H9 (cell line): ENCODE measurements at regions not wholly inside any gene's neighbourhood (a gene's known extent, or its start where the extent isn't known, plus 50 kb on each side); places are given as distances from the start of the nearest gene placed in this dataset.

Experiments
- DNase-seq: peaks from one replicate; pipeline ENCODE4 v3.0.0-alpha.2; 2017
- H2AFZ ChIP-seq: one replicate; pipeline ENCODE4 v1.6.1; 2013; ENCODE audit warnings: mild to moderate bottlenecking, low read length, control low read depth, moderate library complexity
- H2AK5ac ChIP-seq: 2 replicates; pipeline ENCODE4 v1.6.1; 2013; ENCODE audit warnings: low read length, control low read depth, mixed read lengths; ENCODE audit not compliant: insufficient read length
- H2BK120ac ChIP-seq: one replicate; pipeline ENCODE4 v1.6.1; 2013; ENCODE audit warnings: low read depth, mild to moderate bottlenecking, low read length, control low read depth, inconsistent platforms; ENCODE audit not compliant: poor library complexity, severe bottlenecking
- H2BK12ac ChIP-seq: 2 replicates; pipeline ENCODE4 v1.6.1; 2013; ENCODE audit warnings: low read length, control low read depth, mixed read lengths, low read depth; ENCODE audit not compliant: insufficient read length
- H2BK15ac ChIP-seq: 2 replicates; pipeline ENCODE4 v1.6.1; 2013; ENCODE audit warnings: low read depth, low read length, control low read depth
- H2BK20ac ChIP-seq: one replicate; pipeline ENCODE4 v1.6.1; 2013; ENCODE audit warnings: low read depth, mild to moderate bottlenecking, low read length, control low read depth, inconsistent platforms; ENCODE audit not compliant: poor library complexity, severe bottlenecking
- H2BK5ac ChIP-seq: 2 replicates; pipeline ENCODE4 v1.6.1; 2013; ENCODE audit warnings: low read length, control low read depth, mixed read lengths; ENCODE audit not compliant: insufficient read length
- H3K14ac ChIP-seq: 2 replicates; pipeline ENCODE4 v1.6.1; 2013; ENCODE audit warnings: low read length, control low read depth; ENCODE audit not compliant: insufficient read depth
- H3K18ac ChIP-seq: 2 replicates; pipeline ENCODE4 v1.6.1; 2013; ENCODE audit warnings: low read depth, mild to moderate bottlenecking, mixed read lengths, low read length, control low read depth; ENCODE audit not compliant: insufficient read length
- H3K23ac ChIP-seq: 2 replicates; pipeline ENCODE4 v1.6.1; 2013; ENCODE audit warnings: low read length, control low read depth, mixed read lengths, low read depth; ENCODE audit not compliant: insufficient read length
- H3K23me2 ChIP-seq: 2 replicates; pipeline ENCODE4 v1.6.1; 2013; ENCODE audit warnings: low read depth, mild to moderate bottlenecking, mixed read lengths, low read length, control low read depth; ENCODE audit not compliant: insufficient read length, poor library complexity, severe bottlenecking
- H3K27ac ChIP-seq: 2 replicates; pipeline ENCODE4 v1.5.1; 2013; ENCODE audit warnings: low read length, control low read depth, mixed read lengths, low read depth; ENCODE audit not compliant: insufficient read length
- H3K27me3 ChIP-seq: 2 replicates; pipeline ENCODE4 v1.6.1; 2013; ENCODE audit warnings: low read length, control low read depth, inconsistent platforms; ENCODE audit not compliant: insufficient read depth
- H3K4ac ChIP-seq: 2 replicates; pipeline ENCODE4 v1.6.1; 2013; ENCODE audit warnings: low read depth, mild to moderate bottlenecking, control low read depth, inconsistent platforms, low read length, moderate library complexity
- H3K4me1 ChIP-seq: 2 replicates; pipeline ENCODE4 v1.6.1; 2013; ENCODE audit warnings: low read length, control low read depth, inconsistent platforms; ENCODE audit not compliant: insufficient read depth
- H3K4me2 ChIP-seq: 2 replicates; pipeline ENCODE4 v1.6.1; 2013; ENCODE audit warnings: low read length, control low read depth, mixed read lengths; ENCODE audit not compliant: insufficient read length, insufficient read depth
- H3K56ac ChIP-seq: 2 replicates; pipeline ENCODE4 v1.6.1; 2013; ENCODE audit warnings: low read depth, mild to moderate bottlenecking, mixed read lengths, low read length, control low read depth; ENCODE audit not compliant: insufficient read length
- H3K79me1 ChIP-seq: 2 replicates; pipeline ENCODE4 v1.6.1; 2013; ENCODE audit warnings: low read depth, mild to moderate bottlenecking, moderate library complexity, low read length, control low read depth, inconsistent platforms; ENCODE audit not compliant: insufficient read depth, poor library complexity, severe bottlenecking
- H3K79me2 ChIP-seq: 2 replicates; pipeline ENCODE4 v1.6.1; 2013; ENCODE audit warnings: low read length, control low read depth, inconsistent platforms; ENCODE audit not compliant: insufficient read depth
- H3K9ac ChIP-seq: 2 replicates; pipeline ENCODE4 v1.6.1; 2013; ENCODE audit warnings: low read length, control low read depth, mixed read lengths; ENCODE audit not compliant: insufficient read length; ENCODE audit errors: extremely low read depth
- H3K9me3 ChIP-seq: one replicate; pipeline ENCODE4 v1.6.1; 2013; ENCODE audit warnings: low read depth, low read length, inconsistent platforms; ENCODE audit not compliant: control insufficient read depth
- H3T11ph ChIP-seq: one replicate; pipeline ENCODE4 v1.6.1; 2013; ENCODE audit warnings: mild to moderate bottlenecking, low read length, control low read depth, inconsistent platforms
- H4K20me1 ChIP-seq: one replicate; pipeline ENCODE4 v1.6.1; 2013; ENCODE audit not compliant: control insufficient read depth, insufficient read length, insufficient read depth
- H4K5ac ChIP-seq: 2 replicates; pipeline ENCODE4 v1.6.1; 2013; ENCODE audit warnings: low read depth, mild to moderate bottlenecking, mixed read lengths, low read length, control low read depth; ENCODE audit not compliant: insufficient read length
- H4K8ac ChIP-seq: replicated peaks from 2 replicates; pipeline ENCODE4 v1.6.1; 2013; ENCODE audit warnings: low read length, control low read depth, mixed read lengths, low read depth; ENCODE audit not compliant: insufficient read length
- H4K91ac ChIP-seq: 2 replicates; pipeline ENCODE4 v1.6.1; 2013; ENCODE audit warnings: low read depth, mild to moderate bottlenecking, moderate library complexity, mixed read lengths, low read length, control low read depth; ENCODE audit not compliant: insufficient read length
- H3K27ac Mint-ChIP-seq, 3 experiments: 2 replicates in 2 of 3; 3 replicates in 1 of 3; pipeline ENCODE4 v1.8.0; 2020 to 2021; ENCODE audit warnings: mixed read lengths in 3 of 3, mild to moderate bottlenecking in 1 of 3, moderate library complexity in 1 of 3
- H3K27me3 Mint-ChIP-seq: 2 replicates; pipeline ENCODE4 v1.8.0; 2021; ENCODE audit warnings: low read depth, mild to moderate bottlenecking, moderate library complexity, mixed read lengths
- H3K36me3 Mint-ChIP-seq, 3 experiments: 2 replicates in 2 of 3; 3 replicates in 1 of 3; pipeline ENCODE4 v1.8.0; 2020 to 2021; ENCODE audit warnings: low read depth in 3 of 3, mixed read lengths in 3 of 3; ENCODE audit not compliant: insufficient read depth in 1 of 3
- H3K4me1 Mint-ChIP-seq, 2 experiments: 2 replicates each; pipeline ENCODE4 v1.8.0; 2020; ENCODE audit warnings: mixed read lengths in 2 of 2
- H3K4me3 Mint-ChIP-seq, 2 experiments: 2 replicates in 1 of 2; 3 replicates in 1 of 2; pipeline ENCODE4 v1.8.0; 2020 to 2021; ENCODE audit warnings: mild to moderate bottlenecking in 2 of 2, mixed read lengths in 2 of 2, moderate library complexity in 1 of 2
- H3K9me3 Mint-ChIP-seq, 2 experiments: 2 replicates in 1 of 2; 3 replicates in 1 of 2; pipeline ENCODE4 v1.8.0; 2020; ENCODE audit warnings: mild to moderate bottlenecking in 2 of 2, mixed read lengths in 2 of 2, moderate library complexity in 1 of 2
- CTCF ChIP-seq: fragments of 200-600 bp; sonication (generic); conservative IDR thresholded peaks from 3 replicates; pipeline ENCODE4 v1.8.0; 2021; ENCODE audit warnings: antibody characterized with exemption, mild to moderate bottlenecking
- WGBS: extraction: QIAGEN DNeasy Blood & Tissue Kit; methylation state at CpG from one replicate; pipeline ENCODE4 v1.1.7; 2013; ENCODE audit warnings: missing lambda C conversion rate, low lambda C conversion rate, mixed read lengths; ENCODE audit not compliant: insufficient read length; ENCODE audit errors: extremely low coverage; 5-methylcytosine and 5-hydroxymethylcytosine counted together

DNA sequence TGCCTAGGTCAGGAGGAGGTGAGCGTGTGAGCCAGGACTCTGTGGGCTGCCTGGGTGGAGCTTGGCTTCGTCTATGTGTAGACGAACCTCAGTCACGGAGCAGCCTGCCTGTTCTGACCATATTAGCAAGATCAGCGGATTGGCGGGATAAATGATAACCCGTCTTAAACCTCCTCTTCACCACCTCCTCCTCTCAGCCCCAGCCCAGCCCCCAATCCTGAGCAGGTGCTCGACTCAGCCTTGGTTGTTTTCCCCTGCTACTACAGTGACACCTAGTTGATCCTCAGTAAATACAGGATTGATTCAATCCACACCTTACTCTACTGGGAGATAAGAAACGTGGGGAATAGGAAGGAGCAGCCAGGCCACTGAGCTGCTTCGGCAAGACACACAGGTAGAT is 286.1 kb downstream of the IRX2 start:
- no peaks in the 10 kb centered on the region for H3K9me3 ChIP-seq
- peaks cover 10% of the 10 kb centered on the region for H3K27me3 Mint-ChIP-seq
- no peak overlapping the region for H3K18ac ChIP-seq
- H4K5ac ChIP-seq = no peak overlapping the region
- H4K8ac ChIP-seq = no peak overlapping the region
- H3K23me2 ChIP-seq = no peaks in the 10 kb centered on the region
- no peaks in the 10 kb centered on the region for H4K20me1 ChIP-seq
- no peak overlapping the region for H2AK5ac ChIP-seq
- H3K9ac ChIP-seq = no peak overlapping the region
- no peak overlapping the region for H3T11ph ChIP-seq
- no peak overlapping the region for H3K14ac ChIP-seq
- H3K4me3 Mint-ChIP-seq = no peak overlapping the region
- H3K27ac Mint-ChIP-seq = no peak overlapping the region
- H3K27ac ChIP-seq = no peak overlapping the region
- H2BK20ac ChIP-seq = no peak overlapping the region
- H2BK15ac ChIP-seq = no peak overlapping the region
- no CpG with 5 or more reads among the region's 10 CpGs for WGBS
- H3K4me1 ChIP-seq = no peaks in the 10 kb centered on the region
- H3K36me3 Mint-ChIP-seq = peaks cover 0 to under 1% (median 0%) of the 10 kb centered on the region in 3 experiments; a peak in 1 of 7 replicates
- no peaks in the 10 kb centered on the region; a peak in 1 of 5 replicates for H3K9me3 Mint-ChIP-seq
- peak; percentile 18; the same call in 1 of the 3 replicates for TF ChIP-seq CTCF
- no peaks in the 10 kb centered on the region for H3K27me3 ChIP-seq
- no peak overlapping the region for H2AFZ ChIP-seq
- H3K79me2 ChIP-seq = no peaks in the 10 kb centered on the region
- H3K4me1 Mint-ChIP-seq = peaks cover 0 to 25% of the 10 kb centered on the region in 2 experiments; a peak in 3 of 4 replicates
- H3K56ac ChIP-seq = no peak overlapping the region
- no peaks in the 10 kb centered on the region for H3K79me1 ChIP-seq
- no peak for DNase-seq
- H3K4me2 ChIP-seq = no peak overlapping the region
- no peak overlapping the region for H2BK120ac ChIP-seq
- no peak overlapping the region for H3K23ac ChIP-seq
- H2BK5ac ChIP-seq = no peak overlapping the region
- no peak overlapping the region for H2BK12ac ChIP-seq
- no peak overlapping the region for H3K4ac ChIP-seq
- no peak overlapping the region for H4K91ac ChIP-seq
